SH-SY5Y (cell line): ENCODE measurements at regions not wholly inside any gene's neighbourhood (a gene's known extent, or its start where the extent isn't known, plus 50 kb on each side); places are given as distances from the start of the nearest gene placed in this dataset.

Source experiments
- GATA2 ChIP-seq: IDR thresholded peaks from 2 replicates; pipeline ENCODE4 v1.6.1; 2011; ENCODE audit warnings: mild to moderate bottlenecking, low read depth, low read length
- GATA3 ChIP-seq: IDR thresholded peaks from 2 replicates; pipeline ENCODE4 v1.6.1; 2011; ENCODE audit warnings: low read depth, mild to moderate bottlenecking, low read length, moderate library complexity

DNA sequence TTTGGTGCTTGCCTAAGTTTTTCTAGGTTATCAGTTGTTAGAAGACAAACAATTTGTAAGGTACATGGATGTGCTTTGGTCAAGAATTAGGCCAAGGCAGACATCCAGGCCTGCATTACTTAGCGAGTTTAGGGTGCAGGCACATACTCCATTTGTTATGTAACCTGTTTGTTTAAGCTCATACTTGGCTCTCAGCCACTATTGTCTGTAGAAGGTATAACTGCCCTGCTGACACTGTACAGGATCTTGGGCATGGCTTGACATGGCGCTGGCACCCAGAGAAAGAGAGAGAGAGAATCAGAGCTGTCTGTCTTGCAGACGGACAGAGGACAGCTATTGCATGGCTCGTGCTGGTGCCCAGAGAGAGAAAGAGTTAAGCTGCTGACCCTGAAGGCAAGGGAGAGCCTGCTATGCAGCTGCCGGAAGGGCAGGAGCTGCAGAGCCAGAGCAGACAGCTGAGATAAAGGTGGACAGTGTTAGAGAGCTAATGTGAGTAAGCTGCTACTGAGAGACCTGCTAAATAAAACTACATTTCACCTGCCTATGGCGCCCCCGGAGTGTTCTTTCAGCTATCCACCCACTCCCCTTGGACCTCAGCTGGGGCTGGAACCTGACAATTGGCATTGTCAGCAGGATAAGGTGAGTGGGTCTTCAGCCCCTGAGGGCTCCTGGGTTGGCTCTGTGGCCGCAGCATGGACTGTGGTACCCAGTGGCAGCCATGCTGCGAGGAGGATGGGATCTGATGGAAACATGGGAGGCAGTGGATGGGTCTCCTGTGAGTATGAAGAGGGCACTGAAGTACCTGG lies 120.9 kb upstream of the TMEM106B start:
- TF ChIP-seq GATA3 (no peak), GATA2 (no peak)

GRCh38 chr7:12090757-12091221 lies 120.3 kb upstream of the TMEM106B start:
- TF ChIP-seq GATA2 (no peak), GATA3 (no peak)

GRCh38 chr7:12091231-12091630 lies 119.9 kb upstream of the TMEM106B start:
- peak; percentile 60 for TF ChIP-seq GATA3
- TF ChIP-seq GATA2 = peak; percentile 84

GRCh38 chr7:12092499-12093130 lies 118.5 kb upstream of the TMEM106B start:
- TF ChIP-seq GATA3 = no peak
- TF ChIP-seq GATA2 = no peak

DNA sequence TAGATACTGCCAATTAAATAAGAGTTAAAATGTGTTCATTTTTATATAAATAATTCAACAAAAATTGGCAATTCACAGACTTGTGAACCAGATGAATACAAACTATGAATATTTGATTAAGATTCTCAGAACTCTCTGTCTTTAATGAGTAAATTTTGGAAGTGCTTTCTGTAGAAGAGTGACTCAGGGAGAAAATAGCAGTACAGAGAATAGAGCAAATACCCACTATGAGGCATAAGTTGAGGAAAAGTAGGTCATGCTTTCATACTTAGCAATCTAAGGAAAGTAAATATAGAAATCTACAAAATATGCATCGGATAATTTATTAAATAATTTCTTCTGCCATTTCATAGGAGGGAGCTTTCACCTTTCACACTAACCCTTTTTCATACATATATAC lies 117.7 kb upstream of the TMEM106B start:
- TF ChIP-seq GATA2 = no peak
- TF ChIP-seq GATA3 = no peak

- TF ChIP-seq GATA2 = no peak
- no peak for TF ChIP-seq GATA3
Observed at GRCh38 chr7:12094365-12094921, 116.7 kb upstream of the TMEM106B start.

DNA sequence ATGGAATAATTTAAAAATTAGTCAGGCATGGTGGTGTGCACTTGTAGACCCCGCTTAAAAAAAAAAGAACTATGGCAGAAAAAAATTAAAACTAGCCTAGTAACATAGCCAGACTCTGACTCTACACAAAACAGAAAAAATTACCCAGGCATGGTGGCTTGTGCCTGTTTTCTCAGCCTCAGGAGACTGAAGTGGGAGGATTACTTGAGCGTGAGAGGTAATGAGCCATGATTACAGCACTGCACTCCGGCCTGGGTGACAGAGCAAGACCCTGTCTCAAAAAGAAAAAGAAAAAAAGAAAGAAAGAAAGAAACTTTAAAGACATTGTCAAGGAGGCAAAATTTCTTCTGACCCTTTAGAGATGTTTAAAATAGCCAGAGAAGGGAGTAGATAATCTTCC lies 109.0 kb upstream of the TMEM106B start:
- no peak for TF ChIP-seq GATA3
- TF ChIP-seq GATA2 = no peak

- TF ChIP-seq GATA3 (no peak), GATA2 (no peak)
Observed at GRCh38 chr7:12102527-12102926, 108.6 kb upstream of the TMEM106B start.

DNA sequence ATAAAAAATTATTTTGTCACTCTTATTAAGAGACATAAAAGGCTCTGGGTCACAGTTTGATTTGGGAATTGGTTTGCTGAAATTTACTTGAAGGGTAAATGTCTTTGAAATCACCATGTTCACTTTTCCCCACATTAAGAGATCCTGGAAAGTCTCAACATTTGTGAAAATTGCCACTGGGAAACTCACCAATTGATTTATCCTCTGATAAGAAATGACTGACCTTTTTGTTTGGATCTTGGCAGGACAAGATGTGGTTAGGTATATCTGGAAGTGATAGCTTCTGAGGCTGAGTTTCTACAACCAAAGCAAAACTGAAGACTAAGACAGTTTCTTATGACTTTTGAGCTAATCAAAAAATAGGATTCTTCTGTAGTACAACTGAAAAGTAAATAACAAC lies 107.1 kb upstream of the TMEM106B start:
- TF ChIP-seq GATA3 (0 out of 2 replicates have a peak, but pooled peaks have one; percentile 34), GATA2 (no peak)

DNA sequence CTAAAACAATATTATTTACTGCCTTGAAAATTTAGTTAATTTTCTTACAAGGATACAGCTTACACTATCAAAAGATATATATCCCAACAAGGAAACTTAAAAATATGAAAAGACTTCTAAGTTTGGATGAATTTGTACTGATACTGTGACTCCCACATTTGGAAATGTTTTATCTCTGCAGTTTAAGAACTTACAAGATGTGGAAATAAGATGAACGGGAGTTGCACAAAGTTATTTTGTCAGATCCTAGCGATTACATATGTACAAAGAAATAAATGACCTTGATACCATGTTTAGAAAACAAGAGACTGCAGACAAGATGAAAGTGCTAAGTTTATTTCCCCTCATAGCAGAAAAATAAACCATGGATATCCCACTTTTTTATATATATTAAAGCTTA lies 103.7 kb upstream of the TMEM106B start:
- TF ChIP-seq GATA2 = no peak
- TF ChIP-seq GATA3 = no peak

- TF ChIP-seq GATA2 (no peak), GATA3 (no peak)
Observed at GRCh38 chr7:12107841-12108254, 103.2 kb upstream of the TMEM106B start.

- TF ChIP-seq GATA3 (no peak), GATA2 (no peak)
Observed at GRCh38 chr7:12110425-12110824, 100.7 kb upstream of the TMEM106B start.

DNA sequence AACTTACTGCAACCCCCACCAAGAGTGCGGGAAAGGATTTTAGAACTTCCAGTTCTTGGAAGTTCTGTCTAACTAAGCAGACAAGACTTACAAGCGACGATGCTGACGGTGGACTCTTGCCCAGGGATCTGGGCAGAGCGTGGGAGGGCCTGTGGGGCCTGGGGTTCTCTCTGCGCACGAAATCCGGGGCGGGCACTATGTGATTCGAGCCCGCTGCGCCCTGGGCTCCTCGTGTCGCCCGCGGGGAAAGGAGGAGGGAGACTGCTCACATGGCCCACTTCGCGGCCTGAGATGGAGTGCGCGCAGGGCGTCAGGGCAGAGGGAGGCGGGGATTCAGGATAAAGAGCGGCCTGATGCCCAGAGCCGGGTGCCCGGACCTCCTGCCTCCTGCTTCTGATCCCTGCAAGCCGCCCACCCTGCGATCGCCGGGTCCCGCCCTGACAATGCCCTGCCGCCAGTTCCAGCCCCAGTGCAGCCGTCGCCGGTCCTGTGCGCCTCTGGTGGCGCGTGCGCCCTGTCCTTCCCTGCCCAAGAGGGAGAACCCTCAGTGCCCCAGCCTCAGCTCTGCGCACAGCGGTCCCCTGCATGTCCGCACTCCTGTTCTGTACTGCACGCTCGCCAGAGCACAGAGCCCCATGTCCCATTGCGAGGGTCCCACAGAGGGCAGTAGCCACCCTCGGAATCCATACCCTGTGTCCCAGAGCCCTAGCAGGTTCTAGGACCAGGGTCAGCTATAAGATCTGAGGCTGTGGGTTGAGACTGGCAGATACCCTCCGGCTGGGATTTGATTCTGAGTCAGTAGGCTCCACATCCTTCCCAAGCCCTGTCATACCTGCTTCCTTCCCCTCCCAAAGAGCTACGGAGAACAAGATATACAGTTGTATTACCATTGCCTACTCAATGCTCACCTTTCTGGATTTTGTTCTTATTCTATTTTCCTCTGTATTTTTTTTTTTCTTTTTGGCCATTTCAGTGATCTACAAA lies 99.4 kb upstream of the TMEM106B start:
- TF ChIP-seq GATA3 (no peak), GATA2 (peak; percentile 11; the same call in 1 of the 2 replicates)
